GM18870 (cell line): ENCODE measurements at regions not wholly inside any gene's neighbourhood (a gene's known extent, or its start where the extent isn't known, plus 50 kb on each side); places are given as distances from the start of the nearest gene placed in this dataset.

Experiments
- ATAC-seq: cut with Tn5 transposase; IDR thresholded peaks from one replicate; pipeline ENCODE4 v1.9.1; 2021; ENCODE audit warnings: moderate library complexity; ENCODE audit not compliant: unreplicated experiment

- ATAC-seq: no peak
Measured at GRCh38 chr6:9428421-9429172, 986.3 kb downstream of the TFAP2A start.

- no peak for ATAC-seq
Measured at GRCh38 chr6:9422138-9422537, 986.8 kb upstream of the SLC35B3 start.

GRCh38 chr6:9420316-9421015, 985.1 kb upstream of the SLC35B3 start:
- ATAC-seq: no peak

GRCh38 chr6:9417400-9417799, 982.1 kb upstream of the SLC35B3 start:
- ATAC-seq: no peak

- peak; percentile 65 for ATAC-seq
Measured at GRCh38 chr6:9412951-9413559, 977.7 kb upstream of the SLC35B3 start.

- no peak for ATAC-seq
Measured at GRCh38 chr6:9409126-9409525, 973.8 kb upstream of the SLC35B3 start.

- no peak for ATAC-seq
Measured at GRCh38 chr6:9408402-9409117, 973.2 kb upstream of the SLC35B3 start.

- ATAC-seq: no peak
Measured at GRCh38 chr6:9405825-9406224, 970.5 kb upstream of the SLC35B3 start.

GRCh38 chr6:9405369-9405768, 970.0 kb upstream of the SLC35B3 start:
- ATAC-seq: no peak

- no peak for ATAC-seq
Measured at GRCh38 chr6:9404351-9405146, 969.2 kb upstream of the SLC35B3 start.

- ATAC-seq: no peak
Measured at GRCh38 chr6:9403736-9404135, 968.4 kb upstream of the SLC35B3 start.

GRCh38 chr6:9401960-9402359, 966.6 kb upstream of the SLC35B3 start:
- ATAC-seq: no peak

GRCh38 chr6:9399916-9400315, 964.6 kb upstream of the SLC35B3 start:
- no peak for ATAC-seq

- ATAC-seq: no peak
Measured at GRCh38 chr6:9398767-9399373, 963.5 kb upstream of the SLC35B3 start.

- no peak for ATAC-seq
Measured at GRCh38 chr6:9398071-9398766, 962.9 kb upstream of the SLC35B3 start.

GRCh38 chr6:9388596-9388995, 953.3 kb upstream of the SLC35B3 start:
- ATAC-seq: no peak

- ATAC-seq: no peak
Measured at GRCh38 chr6:9380568-9380967, 945.2 kb upstream of the SLC35B3 start.

- ATAC-seq: no peak
Measured at GRCh38 chr6:9373308-9373707, 938.0 kb upstream of the SLC35B3 start.

- ATAC-seq: no peak
Measured at GRCh38 chr6:9370480-9370879, 935.1 kb upstream of the SLC35B3 start.

GRCh38 chr6:9365378-9365777, 930.0 kb upstream of the SLC35B3 start:
- no peak for ATAC-seq
